ENCODE measurements at regions not wholly inside any gene's neighbourhood (a gene's known extent, or its start where the extent isn't known, plus 50 kb on each side); places are given as distances from the start of the nearest gene placed in this dataset.

DNA sequence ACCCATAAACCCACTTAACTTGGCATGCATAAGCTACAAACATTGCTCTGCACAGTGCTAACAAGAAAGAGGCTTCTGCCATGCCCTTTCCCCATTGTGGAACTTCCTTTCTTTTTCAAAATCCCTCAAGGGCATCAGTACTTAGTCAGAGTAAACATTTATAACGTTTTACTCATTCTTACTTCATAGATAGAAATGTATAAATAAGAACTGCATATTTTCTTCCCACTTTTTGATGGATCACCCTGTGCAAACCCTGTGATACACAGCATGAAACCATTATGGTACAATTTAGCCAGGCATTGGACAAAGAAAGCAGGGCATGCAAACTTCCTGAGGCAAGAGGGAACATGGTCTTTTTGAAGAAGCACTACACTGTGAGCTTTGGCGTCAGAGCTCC lies 113.8 kb upstream of the FOXG1 start:
- ChIA-PET CTCF (no interaction called here), POLR2A (no interaction called here)
- H3K4me1 ChIP-seq = no peaks in the 10 kb centered on the region

DNA sequence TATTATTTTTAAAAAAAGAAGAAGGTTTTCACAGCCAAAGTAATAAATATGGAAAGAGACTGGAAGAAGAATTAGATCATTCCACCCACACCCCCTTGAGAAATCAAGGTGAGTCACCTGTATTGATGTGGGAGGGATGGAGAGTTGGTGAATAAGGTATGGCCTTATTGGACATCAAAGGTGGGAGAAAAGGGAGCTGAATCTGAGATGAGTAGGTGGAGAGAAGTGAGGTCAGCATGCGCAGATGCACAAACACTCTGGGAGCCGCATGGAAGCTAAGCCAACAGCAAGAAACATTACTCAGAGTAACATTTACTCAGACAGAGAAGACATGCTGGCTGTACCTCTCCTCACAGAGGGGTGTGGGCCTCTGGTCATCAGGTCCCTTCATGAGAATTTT lies 113.1 kb upstream of the FOXG1 start:
- H3K36me3 Mint-ChIP-seq (ENCODE audit: insufficient read depth, unreplicated experiment) = no peaks in the 10 kb centered on the region
- no peaks in the 10 kb centered on the region for H3K36me3 ChIP-seq (ENCODE audit: control insufficient read depth, insufficient read depth, low read length)
- ChIA-PET CTCF (no interaction called here), POLR2A (no interaction called here)
- H3K27me3 ChIP-seq (replicated peaks; ENCODE audit: control insufficient read depth, insufficient read depth, low read length) = no peaks in the 10 kb centered on the region
- intact Hi-C loops (cut with micrococcal nuclease; ENCODE audit: unreplicated experiment) = no loop called here
- H3K4me3 Mint-ChIP-seq (ENCODE audit: unreplicated experiment) = no peak overlapping the region
- no peak overlapping the region for H3K4me3 ChIP-seq (ENCODE audit: low read depth, low read length)
- BruUV-seq (replicated peaks) = no TSS peak
- H3K9me3 Mint-ChIP-seq (ENCODE audit: unreplicated experiment) = no peaks in the 10 kb centered on the region
- H3K27ac Mint-ChIP-seq (ENCODE audit: unreplicated experiment) = no peak overlapping the region
- no peak for DNase-seq
- no peaks in the 10 kb centered on the region for H3K4me1 ChIP-seq
- peaks cover 2% of the 10 kb centered on the region for H3K27me3 Mint-ChIP-seq (ENCODE audit: insufficient read depth, unreplicated experiment)
- TF ChIP-seq CTCF (IDR thresholded peaks at IDR 0.05; ENCODE audit: insufficient read depth in 1 of 2, low read depth in 1 of 2, low read length in 1 of 2, severe bottlenecking in 1 of 2, unreplicated experiment in 1 of 2) = no peak
- H3K4me1 Mint-ChIP-seq (ENCODE audit: low read depth, unreplicated experiment) = no peaks in the 10 kb centered on the region
- H3K9me3 ChIP-seq = no peaks in the 10 kb centered on the region

More for the DNA sequence above, 113.8 kb upstream of the FOXG1 start:
- Histone ChIP-seq H3K4me3 (ENCODE audit: low read depth, low read length) (no peak overlapping the region), H3K9me3 (no peaks in the 10 kb centered on the region), H3K36me3 (ENCODE audit: control insufficient read depth, insufficient read depth, low read length) (no peaks in the 10 kb centered on the region), H3K27me3 (replicated peaks; ENCODE audit: control insufficient read depth, insufficient read depth, low read length) (no peaks in the 10 kb centered on the region)
- H3K36me3 Mint-ChIP-seq (ENCODE audit: insufficient read depth, unreplicated experiment) = no peaks in the 10 kb centered on the region
- DNase-seq = no peak
- H3K4me3 Mint-ChIP-seq (ENCODE audit: unreplicated experiment) = no peak overlapping the region
- intact Hi-C loops (cut with micrococcal nuclease; ENCODE audit: unreplicated experiment) = no loop called here
- H3K9me3 Mint-ChIP-seq (ENCODE audit: unreplicated experiment) = no peaks in the 10 kb centered on the region
- no TSS peak for BruUV-seq (replicated peaks)
- no peak for TF ChIP-seq CTCF (IDR thresholded peaks at IDR 0.05; ENCODE audit: insufficient read depth in 1 of 2, low read depth in 1 of 2, low read length in 1 of 2, severe bottlenecking in 1 of 2, unreplicated experiment in 1 of 2)
- no peak overlapping the region for H3K27ac Mint-ChIP-seq (ENCODE audit: unreplicated experiment)
- H3K27me3 Mint-ChIP-seq (ENCODE audit: insufficient read depth, unreplicated experiment) = peaks cover 2% of the 10 kb centered on the region
- H3K4me1 Mint-ChIP-seq (ENCODE audit: low read depth, unreplicated experiment) = no peaks in the 10 kb centered on the region

DNA sequence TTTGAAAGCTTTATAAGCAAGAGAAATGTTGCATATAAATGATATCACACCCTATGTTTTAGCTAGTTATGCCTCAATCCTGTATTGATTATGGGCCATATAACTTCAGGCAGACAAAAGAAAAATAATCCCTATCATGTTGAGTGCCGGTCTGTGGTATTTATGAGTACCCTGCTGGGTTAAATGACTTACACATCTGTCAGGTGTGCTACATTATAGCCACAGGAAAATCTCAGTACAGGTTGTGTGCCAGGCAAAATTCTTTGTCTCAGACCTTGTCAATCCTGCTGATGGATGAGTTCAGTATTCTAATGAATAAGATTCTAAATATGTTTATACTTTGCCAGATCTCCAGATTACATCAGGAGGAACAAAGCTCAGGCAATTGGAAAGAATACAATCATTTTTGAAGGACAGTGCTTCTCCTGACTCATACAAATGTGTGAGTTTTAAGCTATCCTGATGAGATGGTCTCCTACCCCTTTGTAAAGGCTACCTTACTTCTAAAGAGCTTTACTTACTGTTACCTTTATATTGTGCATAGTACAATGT lies 109.8 kb upstream of the FOXG1 start:
- intact Hi-C loops (cut with micrococcal nuclease; ENCODE audit: unreplicated experiment) = no loop called here
- no peaks in the 10 kb centered on the region for H3K4me1 Mint-ChIP-seq (ENCODE audit: low read depth, unreplicated experiment)
- TF ChIP-seq CTCF (IDR thresholded peaks at IDR 0.05; ENCODE audit: insufficient read depth in 1 of 2, low read depth in 1 of 2, low read length in 1 of 2, severe bottlenecking in 1 of 2, unreplicated experiment in 1 of 2) = no peak
- H3K9me3 ChIP-seq = no peaks in the 10 kb centered on the region
- no peaks in the 10 kb centered on the region for H3K36me3 Mint-ChIP-seq (ENCODE audit: insufficient read depth, unreplicated experiment)
- no peak overlapping the region for H3K4me3 ChIP-seq (ENCODE audit: low read depth, low read length)
- ChIA-PET POLR2A (no interaction called here), CTCF (no interaction called here)
- no peak overlapping the region for H3K27ac Mint-ChIP-seq (ENCODE audit: unreplicated experiment)
- no peak for DNase-seq
- no TSS peak for BruUV-seq (replicated peaks)
- H3K4me1 ChIP-seq = no peaks in the 10 kb centered on the region
- no peaks in the 10 kb centered on the region for H3K27me3 ChIP-seq (replicated peaks; ENCODE audit: control insufficient read depth, insufficient read depth, low read length)
- peaks cover 2% of the 10 kb centered on the region for H3K27me3 Mint-ChIP-seq (ENCODE audit: insufficient read depth, unreplicated experiment)
- H3K4me3 Mint-ChIP-seq (ENCODE audit: unreplicated experiment) = no peak overlapping the region
- H3K9me3 Mint-ChIP-seq (ENCODE audit: unreplicated experiment) = no peaks in the 10 kb centered on the region
- H3K36me3 ChIP-seq (ENCODE audit: control insufficient read depth, insufficient read depth, low read length) = no peaks in the 10 kb centered on the region

All from Caco-2 (cell line).